Stomach smooth muscle (tissue), 2 donors: ENCODE measurements at regions not wholly inside any gene's neighbourhood (a gene's known extent, or its start where the extent isn't known, plus 50 kb on each side); places are given as distances from the start of the nearest gene placed in this dataset.

Experiments used
- H3K27ac ChIP-seq: one replicate; pipeline ENCODE4 v1.7.0; 2013; ENCODE audit warnings: mild to moderate bottlenecking, low read length, inconsistent platforms
- H3K27me3 ChIP-seq, 2 donors: one replicate each; pipeline ENCODE4 v1.7.0; 2013; ENCODE audit warnings: low read length in 2 of 2; ENCODE audit not compliant: insufficient read depth in 2 of 2, control insufficient read depth in 1 of 2
- H3K36me3 ChIP-seq, 2 donors: one replicate each; pipeline ENCODE4 v1.7.0; 2013; ENCODE audit warnings: low read length in 2 of 2; ENCODE audit not compliant: control insufficient read depth in 2 of 2, insufficient read depth in 2 of 2
- H3K4me1 ChIP-seq: one replicate; pipeline ENCODE4 v1.7.0; 2013; ENCODE audit warnings: low read length; ENCODE audit not compliant: control insufficient read depth, insufficient read depth
- H3K4me3 ChIP-seq, 2 donors: one replicate each; pipeline ENCODE4 v1.7.0; 2013; ENCODE audit warnings: low read length in 2 of 2
- H3K9ac ChIP-seq, 2 donors: one replicate each; pipeline ENCODE4 v1.7.0; 2013; ENCODE audit warnings: low read length in 2 of 2, mild to moderate bottlenecking in 1 of 2
- H3K9me3 ChIP-seq, 2 donors: one replicate each; pipeline ENCODE4 v1.7.0; 2013; ENCODE audit warnings: low read length in 2 of 2; ENCODE audit not compliant: control insufficient read depth in 2 of 2
- donor health status: healthy.
- donor health status: Pancreatic carcinoma.

DNA sequence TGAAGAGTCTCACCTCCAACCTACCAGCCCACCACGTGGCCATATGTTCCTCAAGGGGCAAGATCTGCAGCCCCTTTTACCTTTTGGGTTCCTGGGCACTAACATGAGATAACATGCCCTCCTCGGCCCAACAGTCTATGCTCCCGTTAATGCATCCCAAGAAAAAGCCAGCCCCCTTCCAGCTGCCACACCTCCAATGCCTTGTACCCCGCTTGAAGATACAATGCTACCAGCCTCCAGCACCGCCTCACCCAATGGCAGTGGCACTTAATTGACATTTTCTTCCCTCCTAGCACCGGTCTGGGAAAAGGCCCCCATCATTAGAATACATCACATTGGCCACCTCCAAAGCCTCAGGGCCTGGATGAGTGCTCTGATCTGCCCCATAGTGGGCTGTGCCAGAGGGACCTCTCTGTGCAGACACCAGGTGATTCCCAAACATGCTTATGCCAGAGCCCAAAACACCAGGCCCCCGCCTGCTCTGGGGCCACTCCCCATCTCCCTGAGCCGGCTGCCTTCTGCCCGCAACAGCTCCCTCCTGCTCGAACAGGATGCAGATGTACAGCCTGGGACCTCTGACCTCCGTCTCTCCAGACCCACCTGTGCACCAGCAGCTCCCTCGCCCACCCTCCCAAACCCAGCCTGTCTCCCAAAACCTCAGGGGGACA is 118.3 kb downstream of the NCOR2 start:
- Histone ChIP-seq H3K9ac (no peak overlapping the region), H3K4me3 (no peak overlapping the region), H3K27ac (no peak overlapping the region), H3K36me3 (peaks cover 17 to 21% of the 10 kb centered on the region in 2 donors), H3K4me1 (peaks cover 25% of the 10 kb centered on the region), H3K27me3 (no peaks in the 10 kb centered on the region), H3K9me3 (no peaks in the 10 kb centered on the region)

DNA sequence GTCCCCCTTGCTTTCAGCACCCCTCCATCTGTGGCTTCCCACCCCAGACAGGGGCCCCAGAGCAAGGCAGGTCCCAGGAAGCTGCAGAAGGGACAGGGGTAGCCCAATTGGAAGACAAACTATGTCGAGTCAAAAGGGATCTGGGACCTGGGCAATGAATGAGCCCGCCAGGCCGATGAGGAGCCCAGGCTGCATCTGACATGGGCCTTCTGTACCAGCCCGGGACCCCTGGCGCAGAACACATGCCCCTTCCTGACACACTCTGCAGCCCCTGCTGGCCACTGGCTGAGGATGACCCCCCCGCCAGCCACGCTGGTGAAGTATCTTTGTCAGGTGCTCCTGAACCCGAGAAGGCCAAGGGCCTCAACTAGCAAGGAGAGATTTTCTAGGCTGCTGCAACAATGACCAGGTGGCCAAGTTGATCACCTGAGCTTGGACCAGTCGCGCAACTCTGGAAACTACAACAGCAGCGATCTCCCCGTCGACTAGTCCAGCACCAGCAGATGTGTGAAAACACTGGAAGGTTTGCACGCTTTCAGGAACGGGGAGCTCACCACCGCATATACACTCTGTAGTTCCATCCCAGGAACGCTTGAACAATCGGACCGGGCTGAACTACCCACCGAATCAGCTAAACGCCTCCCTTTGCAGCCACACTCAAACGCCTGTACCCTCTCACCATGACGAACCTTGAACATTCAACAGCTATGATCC is 119.0 kb downstream of the NCOR2 start:
- Histone ChIP-seq H3K4me1 (peaks cover 23% of the 10 kb centered on the region), H3K36me3 (peaks cover 17 to 24% of the 10 kb centered on the region in 2 donors), H3K9me3 (no peaks in the 10 kb centered on the region), H3K9ac (no peak overlapping the region), H3K4me3 (no peak overlapping the region), H3K27ac (no peak overlapping the region), H3K27me3 (no peaks in the 10 kb centered on the region)

DNA sequence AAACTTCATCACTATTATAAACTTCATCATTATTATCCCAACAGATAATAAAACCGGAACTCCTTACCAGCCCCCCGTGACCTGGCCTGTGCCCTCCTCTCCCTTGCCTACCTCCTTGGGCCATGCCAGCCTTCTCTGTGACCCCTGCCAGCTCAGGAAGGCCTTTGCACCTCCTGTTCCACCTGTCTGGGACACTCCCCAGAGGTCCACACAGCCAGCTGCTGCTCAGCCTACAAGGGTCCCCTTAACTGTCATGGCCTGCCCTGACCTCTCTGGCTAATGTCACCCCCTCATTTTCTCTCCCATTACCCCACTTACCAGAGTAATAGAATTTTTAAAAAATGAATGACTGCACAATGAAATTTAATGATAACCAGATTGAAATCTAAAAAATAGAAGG is 121.0 kb downstream of the NCOR2 start:
- Histone ChIP-seq H3K36me3 (peaks cover 22 to 38% of the 10 kb centered on the region in 2 donors), H3K27ac (no peak overlapping the region), H3K4me1 (peaks cover 17% of the 10 kb centered on the region), H3K9me3 (no peaks in the 10 kb centered on the region), H3K27me3 (no peaks in the 10 kb centered on the region), H3K9ac (no peak overlapping the region), H3K4me3 (no peak overlapping the region)

DNA sequence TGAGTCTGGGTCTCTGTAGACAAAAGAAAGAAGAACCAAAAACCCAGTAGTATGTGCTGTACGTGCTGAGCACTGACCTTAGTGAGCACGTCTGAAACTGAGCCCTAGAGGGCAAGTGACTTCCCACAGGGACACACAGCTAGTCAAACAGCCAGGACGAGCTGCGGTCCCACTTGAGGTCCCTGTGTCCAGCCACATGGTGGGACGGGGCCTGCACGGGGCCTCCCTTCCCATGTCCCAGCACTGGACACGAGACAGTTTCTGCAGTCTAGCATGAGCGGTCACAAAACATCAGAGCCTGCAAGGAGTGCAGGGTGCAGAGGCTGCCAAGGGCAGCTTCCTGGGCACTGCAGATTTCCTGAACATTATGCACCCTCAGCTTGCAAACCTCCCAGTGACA is 121.6 kb downstream of the NCOR2 start:
- H3K27me3 ChIP-seq: no peaks in the 10 kb centered on the region
- H3K9me3 ChIP-seq: no peaks in the 10 kb centered on the region
- peaks cover 17% of the 10 kb centered on the region for H3K4me1 ChIP-seq
- no peak overlapping the region for H3K4me3 ChIP-seq
- no peak overlapping the region for H3K9ac ChIP-seq
- peaks cover 25 to 34% of the 10 kb centered on the region in 2 donors for H3K36me3 ChIP-seq
- H3K27ac ChIP-seq: no peak overlapping the region

DNA sequence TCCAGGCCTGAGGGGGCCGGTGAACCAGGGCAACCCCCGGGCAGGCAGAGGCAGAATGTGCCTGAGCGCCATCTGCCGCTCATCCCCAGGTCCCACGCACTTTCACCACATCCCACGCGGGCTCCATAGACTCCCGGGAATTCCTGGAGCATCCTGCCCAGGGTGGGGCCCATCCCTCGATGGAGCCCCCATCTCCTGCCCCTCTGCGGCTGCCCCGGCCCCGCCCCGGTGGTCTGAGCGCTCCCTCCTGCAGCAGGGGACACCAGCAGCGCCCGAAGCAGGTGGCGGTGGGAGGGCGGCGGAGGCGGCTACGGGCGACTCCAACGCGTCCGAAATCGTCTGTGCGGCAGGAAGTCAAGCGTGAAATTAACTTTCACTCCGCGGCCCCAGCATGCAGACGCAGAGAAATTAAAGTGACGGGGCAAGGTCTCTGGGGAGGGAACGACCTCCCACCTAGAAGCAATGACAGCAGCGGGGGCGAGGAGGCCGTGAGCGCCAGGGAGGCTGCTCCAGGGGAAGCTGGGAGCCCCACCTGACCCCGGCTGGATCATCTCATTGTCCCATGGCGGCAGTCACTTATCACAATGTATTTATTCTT is 122.2 kb downstream of the NCOR2 start:
- H3K27ac ChIP-seq: no peak overlapping the region
- H3K9ac ChIP-seq: no peak overlapping the region
- no peak overlapping the region for H3K4me3 ChIP-seq
- H3K9me3 ChIP-seq: no peaks in the 10 kb centered on the region
- H3K36me3 ChIP-seq: peaks cover 25 to 34% of the 10 kb centered on the region in 2 donors
- peaks cover 17% of the 10 kb centered on the region for H3K4me1 ChIP-seq
- H3K27me3 ChIP-seq: no peaks in the 10 kb centered on the region

DNA sequence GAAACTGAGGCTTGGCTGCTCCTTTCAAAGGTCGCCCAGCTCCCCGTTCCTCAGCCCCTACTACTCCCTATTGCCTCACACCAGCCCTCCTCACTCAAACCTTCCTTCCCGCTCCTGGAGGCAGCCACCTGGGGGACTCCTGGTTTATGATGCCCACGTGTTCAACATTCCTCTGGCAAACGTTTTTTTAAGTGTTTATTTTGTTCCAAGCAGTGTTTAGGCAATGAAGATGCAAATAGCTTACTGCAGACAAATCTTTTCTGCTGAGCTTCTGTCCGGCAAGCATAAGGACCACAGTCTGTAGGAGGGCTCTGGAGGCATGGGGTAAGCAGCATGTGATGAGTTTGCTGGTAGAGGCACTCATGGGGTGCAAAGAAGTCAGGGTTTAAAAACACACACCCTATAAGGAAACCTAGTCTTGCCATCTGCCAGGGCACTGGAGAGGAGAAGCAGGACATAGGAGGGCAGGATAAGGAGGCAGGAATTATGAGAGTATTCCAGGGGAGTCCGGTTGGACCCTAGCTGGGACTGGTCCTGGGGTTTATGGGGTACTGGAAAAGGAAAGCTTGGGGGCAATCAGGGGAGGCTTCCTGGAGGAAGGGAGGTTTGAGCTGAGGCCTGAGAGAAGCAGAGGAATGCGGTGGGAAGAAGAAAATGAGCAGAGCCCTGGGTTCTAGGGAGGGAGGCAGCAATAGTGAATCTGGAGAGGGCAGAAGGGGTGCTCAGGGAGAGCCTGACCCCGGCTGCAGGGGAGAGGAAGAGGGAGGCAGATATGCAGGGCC is 123.3 kb downstream of the NCOR2 start:
- no peak overlapping the region for H3K4me3 ChIP-seq
- H3K9ac ChIP-seq: no peak overlapping the region
- peaks cover 24 to 32% of the 10 kb centered on the region in 2 donors for H3K36me3 ChIP-seq
- H3K9me3 ChIP-seq: no peaks in the 10 kb centered on the region
- no peak overlapping the region for H3K27ac ChIP-seq
- H3K27me3 ChIP-seq: no peaks in the 10 kb centered on the region
- H3K4me1 ChIP-seq: peaks cover 24% of the 10 kb centered on the region

DNA sequence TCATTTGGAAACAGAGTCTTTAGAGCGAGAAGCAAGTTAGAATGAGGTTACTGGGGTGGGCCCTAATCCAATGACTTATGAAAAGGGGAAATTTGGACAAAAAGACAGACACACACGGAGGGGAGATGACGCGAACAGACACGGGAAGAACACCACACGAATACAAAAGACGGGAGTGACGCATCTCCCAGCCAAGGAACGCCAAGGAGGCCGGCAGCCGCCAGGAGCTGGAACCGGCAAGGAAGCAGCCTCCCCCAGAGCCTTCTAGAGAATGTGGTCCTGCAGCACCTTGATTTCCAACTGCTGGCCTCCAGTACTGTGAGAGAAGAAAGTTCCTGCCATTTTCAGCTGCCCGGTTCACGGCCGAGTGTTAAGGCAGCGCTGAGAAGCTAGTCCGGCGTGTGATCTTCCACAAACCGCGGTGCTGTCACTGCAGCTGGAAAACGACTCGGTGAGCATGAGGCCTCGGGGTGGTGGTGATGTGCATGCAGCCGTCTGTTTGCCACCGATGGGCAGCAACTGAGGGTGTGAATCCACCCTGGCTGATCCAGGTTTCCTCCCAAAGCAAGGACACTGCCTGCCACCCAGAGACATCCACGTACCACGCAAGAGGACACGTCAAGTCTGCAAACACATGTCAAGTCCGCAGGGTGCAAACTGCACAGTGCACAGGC is 124.5 kb downstream of the NCOR2 start:
- no peaks in the 10 kb centered on the region for H3K27me3 ChIP-seq
- H3K27ac ChIP-seq: no peak overlapping the region
- no peak overlapping the region for H3K4me3 ChIP-seq
- peaks cover 16 to 28% of the 10 kb centered on the region in 2 donors for H3K36me3 ChIP-seq
- H3K9me3 ChIP-seq: no peaks in the 10 kb centered on the region
- H3K4me1 ChIP-seq: peaks cover 26% of the 10 kb centered on the region
- H3K9ac ChIP-seq: no peak overlapping the region

- Histone ChIP-seq H3K27me3 (no peaks in the 10 kb centered on the region), H3K4me1 (peaks cover 26% of the 10 kb centered on the region), H3K36me3 (peaks cover 16 to 28% of the 10 kb centered on the region in 2 donors), H3K9ac (no peak overlapping the region), H3K27ac (no peak overlapping the region), H3K4me3 (no peak overlapping the region), H3K9me3 (no peaks in the 10 kb centered on the region)
Measured at GRCh38 chr12:124442281-124442680, 125.1 kb downstream of the NCOR2 start.

DNA sequence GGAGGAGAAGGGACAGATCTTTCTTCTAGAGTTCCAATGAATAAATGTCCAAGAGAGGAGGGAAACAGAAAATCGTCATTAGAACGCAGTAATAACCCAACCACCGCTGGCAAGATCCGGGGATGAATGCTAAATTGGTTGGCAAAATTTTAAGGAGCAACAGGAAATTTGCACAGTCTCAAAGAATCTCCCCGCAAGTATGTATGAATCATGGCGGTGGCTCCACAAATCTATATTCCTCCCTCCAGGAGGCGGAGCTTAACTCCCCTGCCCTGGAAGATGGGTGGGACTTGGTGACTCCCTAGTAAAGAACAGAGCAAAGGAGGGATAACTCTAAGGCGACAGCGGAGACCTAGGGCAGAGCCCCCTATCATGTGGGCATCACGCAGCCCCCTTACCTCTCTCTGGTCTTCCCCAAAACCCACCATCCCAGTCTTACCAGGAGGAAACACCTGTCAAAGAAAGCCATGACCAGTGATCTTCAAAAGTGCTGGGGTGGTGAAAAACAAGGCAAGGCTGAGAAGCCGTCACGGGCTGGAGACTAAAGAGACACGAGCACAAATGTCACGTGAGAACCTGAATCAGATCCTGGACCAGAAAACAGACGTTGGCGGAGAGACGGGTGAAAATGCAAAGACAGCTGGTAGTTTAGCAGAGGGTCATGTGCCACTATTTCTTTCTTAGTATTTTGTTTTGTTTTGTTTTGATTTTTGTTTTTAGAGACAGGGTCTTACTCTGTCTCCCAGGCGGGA is 125.8 kb downstream of the NCOR2 start:
- no peak overlapping the region for H3K27ac ChIP-seq
- no peak overlapping the region for H3K9ac ChIP-seq
- no peaks in the 10 kb centered on the region for H3K27me3 ChIP-seq
- peaks cover 26% of the 10 kb centered on the region for H3K4me1 ChIP-seq
- H3K36me3 ChIP-seq: peaks cover 16 to 28% of the 10 kb centered on the region in 2 donors
- H3K4me3 ChIP-seq: no peak overlapping the region
- no peaks in the 10 kb centered on the region for H3K9me3 ChIP-seq
